Erythroblast (primary cell): ENCODE measurements at regions not wholly inside any gene's neighbourhood (a gene's known extent, or its start where the extent isn't known, plus 50 kb on each side); places are given as distances from the start of the nearest gene placed in this dataset.

ENCODE experiments used
- GATA1 ChIP-seq: IDR thresholded peaks from 2 replicates; pipeline ENCODE4 v1.6.1; 2011; ENCODE audit warnings: low read depth, mild to moderate bottlenecking, control low read depth, low read length, moderate library complexity
- POLR2A ChIP-seq: IDR thresholded peaks from 2 replicates; pipeline ENCODE4 v1.6.1; 2011; ENCODE audit warnings: mild to moderate bottlenecking, low read length

- TF ChIP-seq POLR2A: no peak
- no peak for TF ChIP-seq GATA1
Measured at GRCh38 chr20:57908226-57908625, 198.4 kb upstream of the PMEPA1 start.
